ENCODE measurements at regions not wholly inside any gene's neighbourhood (a gene's known extent, or its start where the extent isn't known, plus 50 kb on each side); places are given as distances from the start of the nearest gene placed in this dataset.
A peak's percentile ranks its signal among the peaks of the same experiment; 100 is the strongest.

- peak overlapping the region; percentile 61 for H3K27ac ChIP-seq (ENCODE audit: low read depth, low read length)
- DNase-seq (ENCODE audit: low read depth) = peak; percentile 43
- Mint-ChIP-seq H3K36me3 (ENCODE audit: low read depth, unreplicated experiment) (peaks cover 49% of the 10 kb centered on the region), H3K4me1 (ENCODE audit: low read depth, unreplicated experiment) (peaks cover 9% of the 10 kb centered on the region), H3K27me3 (ENCODE audit: low read depth, unreplicated experiment) (peaks cover 2% of the 10 kb centered on the region), H3K9me3 (ENCODE audit: unreplicated experiment) (peaks cover 12% of the 10 kb centered on the region), H3K4me3 (ENCODE audit: unreplicated experiment) (no peak overlapping the region), H3K27ac (ENCODE audit: unreplicated experiment) (no peak overlapping the region)
- H3K9ac ChIP-seq (ENCODE audit: low read length) = peak overlapping the region; percentile 19
- H3K79me2 ChIP-seq (ENCODE audit: insufficient read depth, low read length) = peaks cover 6% of the 10 kb centered on the region
- no peak for TF ChIP-seq EZH2 (IDR thresholded peaks at IDR 0.05; ENCODE audit: insufficient read depth, low read length)
- no peak for TF ChIP-seq CTCF (IDR thresholded peaks at IDR 0.05; ENCODE audit: insufficient read depth, low read depth, low read length)
- H3K36me3 ChIP-seq (ENCODE audit: insufficient read depth, low read length) = peaks cover 38% of the 10 kb centered on the region
- H4K20me1 ChIP-seq (ENCODE audit: insufficient read depth, low read length) = peaks cover 81% of the 10 kb centered on the region
- H3K4me2 ChIP-seq (ENCODE audit: low read length) = peak overlapping the region; percentile 47
- H3K27me3 ChIP-seq (ENCODE audit: insufficient read depth, low read length) = no peaks in the 10 kb centered on the region
- H3K9me3 ChIP-seq (ENCODE audit: insufficient read depth, low read depth, low read length) = no peaks in the 10 kb centered on the region
- no peak for FAIRE-seq
- no peak overlapping the region for H2AFZ ChIP-seq (ENCODE audit: low read depth, low read length)
- H3K4me3 ChIP-seq (ENCODE audit: insufficient read depth, low read depth, low read length) = no peak overlapping the region
- H3K4me1 ChIP-seq (ENCODE audit: insufficient read depth, low read length) = peaks cover 35% of the 10 kb centered on the region
Observed at GRCh38 chr14:101058571-101058970, 155.0 kb upstream of the RTL1 start.

DNA sequence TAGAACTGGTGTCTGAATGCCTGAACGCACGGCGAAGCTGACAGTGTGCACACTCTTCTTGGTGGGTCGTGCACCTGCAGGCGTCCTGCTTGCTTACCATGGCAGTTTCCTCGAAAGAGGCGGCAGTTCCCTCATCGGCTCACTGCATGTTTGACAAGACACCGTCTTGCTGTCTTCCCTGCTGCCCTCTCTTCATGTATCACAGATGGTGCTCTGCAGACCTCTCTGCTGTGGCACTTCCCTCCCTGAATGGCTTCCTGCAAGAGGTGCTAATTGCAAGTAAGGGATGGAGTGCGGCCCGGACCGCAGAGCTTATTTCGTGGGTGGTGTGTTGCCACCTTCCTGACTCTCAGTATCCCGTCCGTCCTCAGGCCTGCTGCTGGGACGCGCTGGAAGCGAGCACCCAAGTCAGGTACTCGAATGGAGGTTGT lies 156.7 kb upstream of the RTL1 start:
- Mint-ChIP-seq H3K4me3 (ENCODE audit: unreplicated experiment) (no peak overlapping the region), H3K27me3 (ENCODE audit: low read depth, unreplicated experiment) (peaks cover 6% of the 10 kb centered on the region), H3K36me3 (ENCODE audit: low read depth, unreplicated experiment) (peaks cover 44% of the 10 kb centered on the region), H3K9me3 (ENCODE audit: unreplicated experiment) (peaks cover 13% of the 10 kb centered on the region), H3K4me1 (ENCODE audit: low read depth, unreplicated experiment) (peaks cover 9% of the 10 kb centered on the region), H3K27ac (ENCODE audit: unreplicated experiment) (no peak overlapping the region)
- H4K20me1 ChIP-seq (ENCODE audit: insufficient read depth, low read length) = peaks cover 80% of the 10 kb centered on the region
- H3K27ac ChIP-seq (ENCODE audit: low read depth, low read length) = no peak overlapping the region
- no peak for DNase-seq (ENCODE audit: low read depth)
- no peak overlapping the region for H3K4me3 ChIP-seq (ENCODE audit: insufficient read depth, low read depth, low read length)
- no peaks in the 10 kb centered on the region for H3K9me3 ChIP-seq (ENCODE audit: insufficient read depth, low read depth, low read length)
- no peaks in the 10 kb centered on the region for H3K27me3 ChIP-seq (ENCODE audit: insufficient read depth, low read length)
- H3K79me2 ChIP-seq (ENCODE audit: insufficient read depth, low read length) = peaks cover 6% of the 10 kb centered on the region
- no peak overlapping the region for H3K9ac ChIP-seq (ENCODE audit: low read length)
- TF ChIP-seq CTCF (IDR thresholded peaks at IDR 0.05; ENCODE audit: insufficient read depth, low read depth, low read length) (no peak), EZH2 (IDR thresholded peaks at IDR 0.05; ENCODE audit: insufficient read depth, low read length) (no peak)
- no peak for FAIRE-seq
- H2AFZ ChIP-seq (ENCODE audit: low read depth, low read length) = no peak overlapping the region
- H3K36me3 ChIP-seq (ENCODE audit: insufficient read depth, low read length) = peaks cover 50% of the 10 kb centered on the region
- H3K4me1 ChIP-seq (ENCODE audit: insufficient read depth, low read length) = peaks cover 26% of the 10 kb centered on the region
- H3K4me2 ChIP-seq (ENCODE audit: low read length) = no peak overlapping the region

DNA sequence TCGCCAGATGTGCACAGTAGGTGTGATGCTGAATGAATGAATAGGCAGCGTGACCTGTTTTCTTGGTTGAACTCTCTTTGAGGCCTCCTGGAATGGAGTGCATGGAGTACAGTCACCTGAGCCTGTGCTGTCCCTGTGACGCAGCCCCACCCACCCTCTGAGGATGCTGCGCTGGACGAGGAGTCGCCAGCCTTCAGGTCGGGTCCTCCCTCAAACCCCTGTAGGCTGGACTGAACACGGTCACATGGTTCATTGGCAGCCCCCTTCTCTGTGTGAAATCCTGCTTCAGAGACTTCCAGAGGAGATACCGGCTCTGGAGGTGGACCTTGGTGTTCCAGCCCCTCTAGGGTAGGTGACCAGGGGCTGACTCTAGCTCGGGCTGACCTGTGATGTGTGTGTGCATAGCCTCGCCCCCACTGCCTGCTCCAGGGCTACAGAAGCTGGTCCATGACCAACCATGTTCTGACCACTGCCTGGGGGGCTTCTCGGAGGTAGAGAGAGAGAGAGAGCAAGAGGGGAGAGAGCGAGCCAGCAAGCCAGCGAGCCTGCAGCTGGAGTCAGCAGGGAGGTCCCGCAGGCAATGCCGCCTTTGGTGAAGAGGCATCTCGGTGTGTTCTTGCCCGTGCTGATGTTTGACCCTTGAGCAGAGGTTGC lies 158.0 kb upstream of the RTL1 start:
- no peaks in the 10 kb centered on the region for H3K9me3 ChIP-seq (ENCODE audit: insufficient read depth, low read depth, low read length)
- no peak for FAIRE-seq

More for the DNA sequence above, 158.0 kb upstream of the RTL1 start:
- Histone ChIP-seq H3K4me3 (ENCODE audit: insufficient read depth, low read depth, low read length) (no peak overlapping the region), H3K79me2 (ENCODE audit: insufficient read depth, low read length) (peaks cover 6% of the 10 kb centered on the region), H3K36me3 (ENCODE audit: insufficient read depth, low read length) (peaks cover 42% of the 10 kb centered on the region), H4K20me1 (ENCODE audit: insufficient read depth, low read length) (peaks cover 81% of the 10 kb centered on the region), H2AFZ (ENCODE audit: low read depth, low read length) (no peak overlapping the region), H3K27me3 (ENCODE audit: insufficient read depth, low read length) (no peaks in the 10 kb centered on the region), H3K9ac (ENCODE audit: low read length) (no peak overlapping the region), H3K4me2 (ENCODE audit: low read length) (peak overlapping the region; percentile 13), H3K27ac (ENCODE audit: low read depth, low read length) (no peak overlapping the region), H3K4me1 (ENCODE audit: insufficient read depth, low read length) (peaks cover 14% of the 10 kb centered on the region)
- peaks cover 31% of the 10 kb centered on the region for H3K36me3 Mint-ChIP-seq (ENCODE audit: low read depth, unreplicated experiment)
- TF ChIP-seq CTCF (IDR thresholded peaks at IDR 0.05; ENCODE audit: insufficient read depth, low read depth, low read length) = no peak
- TF ChIP-seq EZH2 (IDR thresholded peaks at IDR 0.05; ENCODE audit: insufficient read depth, low read length) = no peak
- no peak overlapping the region for H3K4me3 Mint-ChIP-seq (ENCODE audit: unreplicated experiment)
- no peak overlapping the region for H3K27ac Mint-ChIP-seq (ENCODE audit: unreplicated experiment)
- peaks cover 7% of the 10 kb centered on the region for H3K4me1 Mint-ChIP-seq (ENCODE audit: low read depth, unreplicated experiment)
- peaks cover 11% of the 10 kb centered on the region for H3K9me3 Mint-ChIP-seq (ENCODE audit: unreplicated experiment)
- H3K27me3 Mint-ChIP-seq (ENCODE audit: low read depth, unreplicated experiment) = peaks cover 6% of the 10 kb centered on the region
- no peak for DNase-seq (ENCODE audit: low read depth)

Data from astrocyte (in vitro differentiated cells and primary cell).